Sigmoid colon (tissue), 6 donors: ENCODE measurements at regions not wholly inside any gene's neighbourhood (a gene's known extent, or its start where the extent isn't known, plus 50 kb on each side); places are given as distances from the start of the nearest gene placed in this dataset.
"Not testable (repeated sequence)": the region's sequence is repeated elsewhere in the genome, so short reads cannot be mapped to it uniquely, and the experiment has no call there.

Source experiments
- DNase-seq: peaks from one replicate; pipeline ENCODE4 v3.0.0-alpha.2; 2019
- H3K27ac ChIP-seq, 4 donors: fragments of 200-600 bp; sonication (generic); one replicate each; pipeline ENCODE4 v1.5.1; 2016 to 2019; ENCODE audit warnings: mild to moderate bottlenecking in 1 of 4
- H3K27me3 ChIP-seq, 3 donors: fragments of 200-600 bp; sonication (generic); one replicate each; pipeline ENCODE4 v1.5.1; 2019; ENCODE audit warnings: mild to moderate bottlenecking in 1 of 3
- H3K36me3 ChIP-seq, 4 donors: fragments of 200-600 bp; sonication (generic); one replicate each; pipeline ENCODE4 v1.5.1; 2016 to 2019
- H3K4me1 ChIP-seq, 4 donors: fragments of 200-600 bp; sonication (generic); one replicate each; pipeline ENCODE4 v1.5.1; 2017 to 2019
- H3K4me3 ChIP-seq, 4 donors: fragments of 200-600 bp; sonication (generic); one replicate each; pipeline ENCODE4 v1.5.1; 2017 to 2019; ENCODE audit warnings: mild to moderate bottlenecking in 2 of 4, moderate library complexity in 1 of 4
- H3K9me3 ChIP-seq, 4 donors: fragments of 200-600 bp in 3 of 4; sonication (generic) in 3 of 4; one replicate each; pipeline versions ENCODE4 v1.5.1 to v1.6.1; 2013 to 2019
- EP300 ChIP-seq, 4 donors: sonication (generic); formaldehyde crosslinking; IDR thresholded peaks; one replicate each; pipeline ENCODE4 v1.6.1; 2017; ENCODE audit warnings: antibody characterized with exemption in 4 of 4
- POLR2A ChIP-seq, 2 donors: fragments of 450-650 bp; IDR thresholded peaks; one replicate each; pipeline ENCODE4 v1.6.1; 2016; ENCODE audit warnings: antibody characterized with exemption in 2 of 2, mild to moderate bottlenecking in 2 of 2, moderate library complexity in 2 of 2
- POLR2AphosphoS5 ChIP-seq, 4 donors: sonication (generic); formaldehyde crosslinking; IDR thresholded peaks; one replicate each; pipeline ENCODE4 v1.6.1; 2017; ENCODE audit warnings: antibody characterized with exemption in 4 of 4
- WGBS, 2 donors: extraction: QIAGEN DNeasy Blood & Tissue Kit; methylation state at CpG; one replicate each; pipeline ENCODE4 v1.1.7; 2013; 5-methylcytosine and 5-hydroxymethylcytosine counted together
- intact Hi-C: fragments of 100-400 bp; cut with DNase I; formaldehyde crosslinking; loops from one replicate; pipeline ENCODE4 v1.15.1; 2023
- TF ChIP-seq, protein P1 (sequence below), 4 experiments: fragments of 450-650 bp in 3 of 4; fragments of 200-600 bp in 1 of 4; IDR thresholded peaks; one replicate each; pipeline ENCODE4 v1.5.1; 2016 to 2019; ENCODE audit warnings: antibody characterized with exemption in 4 of 4, mild to moderate bottlenecking in 3 of 4, moderate library complexity in 2 of 4
- donor health status: healthy with polysubstance abuse.
- donor health status: healthy.

DNA sequence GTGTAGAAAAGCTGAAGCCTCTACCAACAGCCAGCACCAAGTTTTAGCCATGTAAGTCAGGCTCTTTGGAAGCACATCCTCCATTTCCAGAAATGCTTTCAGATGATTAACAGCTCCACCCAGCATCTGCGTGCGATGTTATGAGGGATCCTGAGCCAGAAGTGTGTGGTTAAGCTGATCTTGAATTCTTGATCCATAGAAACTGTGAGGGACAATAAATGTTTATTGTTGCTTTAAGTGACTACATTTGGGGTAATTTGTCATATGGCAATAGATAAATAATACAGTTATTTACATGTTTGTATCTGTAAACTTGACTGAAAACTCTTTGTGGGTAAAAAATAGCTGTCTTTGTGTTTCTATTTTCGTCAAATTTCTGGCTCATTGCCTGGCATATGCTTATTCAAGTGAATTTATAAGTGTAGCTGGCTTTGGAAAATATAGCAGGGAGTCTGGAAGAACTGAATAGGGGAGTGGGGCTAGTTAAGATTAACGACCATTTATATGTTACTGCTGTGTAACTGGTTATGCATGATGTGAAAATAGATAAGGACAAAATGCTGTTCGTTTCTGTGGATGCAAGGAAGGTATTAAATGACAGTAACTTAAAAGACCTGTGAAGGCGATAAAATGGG lies 234.1 kb downstream of the LRRC70 start:
- intact Hi-C loops: no loop called here
- Histone ChIP-seq H3K4me3 (no peak overlapping the region), H3K36me3 (no peaks in the 10 kb centered on the region), H3K27ac (no peak overlapping the region), H3K4me1 (no peaks in the 10 kb centered on the region), H3K9me3 (peaks cover 0 to 3% (median 0%) of the 10 kb centered on the region in 4 donors), H3K27me3 (no peaks in the 10 kb centered on the region)
- TF ChIP-seq EP300 (IDR thresholded peaks at IDR 0.05) (no peak), POLR2A (IDR thresholded peaks at IDR 0.05) (no peak), POLR2AphosphoS5 (IDR thresholded peaks at IDR 0.05) (no peak)
- TF ChIP-seq, protein P1, sequence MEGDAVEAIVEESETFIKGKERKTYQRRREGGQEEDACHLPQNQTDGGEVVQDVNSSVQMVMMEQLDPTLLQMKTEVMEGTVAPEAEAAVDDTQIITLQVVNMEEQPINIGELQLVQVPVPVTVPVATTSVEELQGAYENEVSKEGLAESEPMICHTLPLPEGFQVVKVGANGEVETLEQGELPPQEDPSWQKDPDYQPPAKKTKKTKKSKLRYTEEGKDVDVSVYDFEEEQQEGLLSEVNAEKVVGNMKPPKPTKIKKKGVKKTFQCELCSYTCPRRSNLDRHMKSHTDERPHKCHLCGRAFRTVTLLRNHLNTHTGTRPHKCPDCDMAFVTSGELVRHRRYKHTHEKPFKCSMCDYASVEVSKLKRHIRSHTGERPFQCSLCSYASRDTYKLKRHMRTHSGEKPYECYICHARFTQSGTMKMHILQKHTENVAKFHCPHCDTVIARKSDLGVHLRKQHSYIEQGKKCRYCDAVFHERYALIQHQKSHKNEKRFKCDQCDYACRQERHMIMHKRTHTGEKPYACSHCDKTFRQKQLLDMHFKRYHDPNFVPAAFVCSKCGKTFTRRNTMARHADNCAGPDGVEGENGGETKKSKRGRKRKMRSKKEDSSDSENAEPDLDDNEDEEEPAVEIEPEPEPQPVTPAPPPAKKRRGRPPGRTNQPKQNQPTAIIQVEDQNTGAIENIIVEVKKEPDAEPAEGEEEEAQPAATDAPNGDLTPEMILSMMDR (IDR thresholded peaks at IDR 0.05): no peak
- WGBS, 2 donors: 48 to 55% methylated on average over 6 of the region's 6 CpGs
- DNase-seq: no peak

DNA sequence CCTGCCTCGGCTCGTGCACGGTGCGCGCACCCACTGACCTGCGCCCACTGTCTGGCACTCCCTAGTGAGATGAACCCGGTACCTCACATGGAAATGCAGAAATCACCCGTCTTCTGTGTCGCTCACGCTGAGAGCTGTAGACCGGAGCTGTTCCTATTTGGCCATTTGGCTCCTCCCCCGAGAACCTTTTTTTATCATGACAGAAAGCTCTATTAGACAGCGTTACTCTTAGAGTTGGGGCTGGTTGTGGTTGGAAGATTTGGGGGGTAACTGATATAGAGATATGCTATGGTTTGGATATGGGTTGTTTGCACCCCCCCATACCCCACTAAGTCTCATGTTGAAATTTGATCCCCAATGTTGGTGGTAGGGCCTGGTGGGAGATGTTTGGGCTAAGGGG lies 226.2 kb downstream of the LRRC70 start:
- intact Hi-C loops: not testable (repeated sequence)

DNA sequence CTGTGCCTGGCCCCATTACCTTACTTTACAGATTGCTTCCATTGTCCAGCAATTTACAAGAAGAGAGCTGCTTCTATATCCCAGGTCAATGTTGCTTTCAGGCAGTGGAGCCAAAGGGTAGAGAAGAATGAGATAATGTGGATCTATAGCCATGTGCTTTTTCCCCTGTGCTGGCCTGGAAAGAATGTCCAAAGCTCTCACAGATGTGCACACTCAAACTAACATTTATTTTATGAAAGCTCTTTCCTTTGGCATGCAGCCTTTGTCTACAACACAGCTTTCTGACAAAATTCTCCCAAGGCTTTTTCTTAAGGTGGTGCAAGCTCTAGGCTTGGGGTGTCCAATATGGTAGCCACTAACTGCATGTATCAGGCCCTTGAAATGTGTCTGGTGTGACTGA lies 217.3 kb downstream of the LRRC70 start:
- Histone ChIP-seq H3K36me3 (no peaks in the 10 kb centered on the region), H3K4me3 (no peak overlapping the region), H3K4me1 (no peaks in the 10 kb centered on the region), H3K27me3 (no peaks in the 10 kb centered on the region), H3K27ac (no peak overlapping the region), H3K9me3 (no peaks in the 10 kb centered on the region)
- intact Hi-C loops: no loop called here
- no peak for DNase-seq
- no peak for TF ChIP-seq EP300 (IDR thresholded peaks at IDR 0.05)
- TF ChIP-seq, protein P1 (IDR thresholded peaks at IDR 0.05): no peak
- no peak for TF ChIP-seq POLR2AphosphoS5 (IDR thresholded peaks at IDR 0.05)
- no peak for TF ChIP-seq POLR2A (IDR thresholded peaks at IDR 0.05)

More for the DNA sequence above, 226.2 kb downstream of the LRRC70 start:
- not testable (repeated sequence) for DNase-seq, H3K4me3 ChIP-seq, H3K36me3 ChIP-seq, H3K4me1 ChIP-seq, H3K9me3 ChIP-seq, H3K27ac ChIP-seq, H3K27me3 ChIP-seq
- WGBS, 2 donors: 69 to 77% methylated on average over 12 to 13 of the region's 13 CpGs

DNA sequence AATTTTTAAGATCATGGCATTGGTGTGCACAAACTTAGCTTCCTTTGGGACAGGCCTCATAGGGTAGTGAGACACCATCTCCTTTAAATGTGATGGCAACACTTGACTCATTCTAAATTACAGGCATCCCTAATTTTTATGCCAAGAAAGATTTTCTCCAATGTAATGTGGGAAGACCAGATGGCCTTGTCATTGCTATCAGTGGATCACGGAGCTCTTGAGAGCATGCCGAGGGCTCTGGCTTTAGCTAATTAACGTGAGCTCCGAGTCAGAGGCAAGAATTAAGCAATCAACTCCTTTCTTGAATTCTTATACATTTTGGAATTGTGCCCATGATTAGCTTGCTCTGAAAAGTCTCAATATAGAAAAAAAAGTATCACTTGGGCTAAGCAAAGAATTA lies 215.8 kb downstream of the LRRC70 start:
- Histone ChIP-seq H3K9me3 (no peaks in the 10 kb centered on the region), H3K36me3 (no peaks in the 10 kb centered on the region), H3K27ac (no peak overlapping the region), H3K4me3 (no peak overlapping the region), H3K4me1 (no peaks in the 10 kb centered on the region), H3K27me3 (no peaks in the 10 kb centered on the region)
- 72 to 80% methylated on average over 4 of the region's 4 CpGs for WGBS, 2 donors
- intact Hi-C loops: no loop called here
- no peak for DNase-seq
- TF ChIP-seq EP300 (IDR thresholded peaks at IDR 0.05) (no peak), POLR2AphosphoS5 (IDR thresholded peaks at IDR 0.05) (no peak), POLR2A (IDR thresholded peaks at IDR 0.05) (no peak)
- TF ChIP-seq, protein P1 (IDR thresholded peaks at IDR 0.05): no peak

DNA sequence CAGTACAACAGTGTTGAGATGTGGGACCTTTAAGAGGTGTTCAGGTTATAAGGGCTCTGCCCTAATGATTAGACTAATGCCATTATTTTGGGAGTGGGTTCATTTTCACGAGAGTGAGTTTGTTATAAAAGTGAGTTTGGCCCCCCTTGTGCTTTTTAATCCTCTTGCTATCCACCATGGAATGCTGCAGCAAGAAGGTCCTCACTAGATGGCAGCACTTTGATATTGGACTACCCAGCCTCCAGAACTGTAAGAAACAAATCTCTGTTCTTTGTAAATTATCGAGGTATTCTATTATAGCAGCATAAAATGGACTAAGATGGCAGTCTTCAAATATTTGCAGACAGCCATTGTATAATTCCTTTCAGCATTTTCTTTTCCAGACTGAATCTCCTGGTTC lies 212.4 kb downstream of the LRRC70 start:
- Histone ChIP-seq H3K27me3 (no peaks in the 10 kb centered on the region), H3K27ac (no peak overlapping the region), H3K4me1 (no peaks in the 10 kb centered on the region), H3K4me3 (no peak overlapping the region), H3K36me3 (no peaks in the 10 kb centered on the region), H3K9me3 (no peaks in the 10 kb centered on the region)
- no peak for DNase-seq
- intact Hi-C loops: no loop called here
- TF ChIP-seq POLR2A (IDR thresholded peaks at IDR 0.05) (no peak), EP300 (IDR thresholded peaks at IDR 0.05) (no peak), POLR2AphosphoS5 (IDR thresholded peaks at IDR 0.05) (no peak)
- TF ChIP-seq, protein P1 (IDR thresholded peaks at IDR 0.05): no peak
- WGBS, 2 donors: 49 to 63% methylated on average over 2 of the region's 2 CpGs
